HepG2 (cell line): ENCODE measurements at regions not wholly inside any gene's neighbourhood (a gene's known extent, or its start where the extent isn't known, plus 50 kb on each side); places are given as distances from the start of the nearest gene placed in this dataset.
A peak's percentile ranks its signal among the peaks of the same experiment; 100 is the strongest.

Experiments
- CREB1 ChIP-seq, 2 experiments: fragments of 450-650 bp in 1 of 2; IDR thresholded peaks; 2 replicates each; pipeline ENCODE4 v1.6.1; 2016 to 2017; ENCODE audit warnings: control low read depth in 1 of 2, mild to moderate bottlenecking in 1 of 2, missing compliant biosample characterization in 1 of 2, missing genetic modification characterization in 1 of 2
- DR1 ChIP-seq: sonication (generic); formaldehyde crosslinking; IDR thresholded peaks from 2 replicates; pipeline ENCODE4 v1.8.0; 2021; ENCODE audit warnings: mild to moderate bottlenecking, missing genetic modification reagents, inconsistent platforms
- EZH2 ChIP-seq: conservative IDR thresholded peaks from 2 replicates; pipeline ENCODE4 v1.6.1; 2012; ENCODE audit warnings: mild to moderate bottlenecking, low read depth, low read length, moderate library complexity
- FOXJ3 ChIP-seq: sonication (generic); formaldehyde crosslinking; IDR thresholded peaks from 2 replicates; pipeline ENCODE4 v1.4.0; 2020; ENCODE audit warnings: missing genetic modification reagents, mild to moderate bottlenecking, borderline replicate concordance
- GLI4 ChIP-seq: sonication (generic); formaldehyde crosslinking; IDR thresholded peaks from 2 replicates; pipeline ENCODE4 v1.5.1; 2020; ENCODE audit warnings: missing genetic modification reagents, mild to moderate bottlenecking, moderate library complexity, borderline replicate concordance
- HMG20B ChIP-seq: conservative IDR thresholded peaks from 2 replicates; pipeline ENCODE4 v1.6.1; 2016; ENCODE audit warnings: missing genetic modification reagents, missing compliant biosample characterization
- HNF4A ChIP-seq: sonication (generic); formaldehyde crosslinking; IDR thresholded peaks from 2 replicates; pipeline ENCODE4 v1.4.0; 2020; ENCODE audit warnings: missing genetic modification reagents
- HOXA7 ChIP-seq: sonication (generic); formaldehyde crosslinking; IDR thresholded peaks from 2 replicates; pipeline ENCODE4 v1.8.1; 2022; ENCODE audit warnings: mild to moderate bottlenecking, missing genetic modification reagents, moderate library complexity
- MAF1 ChIP-seq: sonication (generic); formaldehyde crosslinking; IDR thresholded peaks from 2 replicates; pipeline ENCODE4 v1.5.0; 2020; ENCODE audit warnings: missing genetic modification reagents, borderline replicate concordance
- MED13 ChIP-seq: sonication (generic); formaldehyde crosslinking; IDR thresholded peaks from 2 replicates; pipeline ENCODE4 v1.5.0; 2020; ENCODE audit warnings: missing genetic modification reagents
- SAP130 ChIP-seq: IDR thresholded peaks from 2 replicates; pipeline ENCODE4 v1.6.1; 2016; ENCODE audit warnings: low read depth
- SYNCRIP ChIP-seq: fragments of 200-400 bp; formaldehyde crosslinking; IDR thresholded peaks from 2 replicates; pipeline ENCODE4 v1.6.1; 2018; ENCODE audit warnings: mild to moderate bottlenecking, low read depth, low read length; ENCODE audit not compliant: insufficient read depth
- TERF1 ChIP-seq: sonication (generic); formaldehyde crosslinking; IDR thresholded peaks from 2 replicates; pipeline ENCODE4 v1.8.0; 2022; ENCODE audit warnings: mild to moderate bottlenecking, missing genetic modification reagents, moderate library complexity
- XBP1 ChIP-seq: sonication (generic); formaldehyde crosslinking; IDR thresholded peaks from 2 replicates; pipeline ENCODE4 v1.5.0; 2020; ENCODE audit warnings: missing genetic modification reagents
- ZMYM3 ChIP-seq: sonication (generic); formaldehyde crosslinking; IDR thresholded peaks from 2 replicates; pipeline ENCODE4 v1.5.1; 2020; ENCODE audit warnings: mild to moderate bottlenecking, missing genetic modification reagents
- ZNF143 ChIP-seq: sonication (generic); formaldehyde crosslinking; IDR thresholded peaks from 2 replicates; pipeline ENCODE4 v1.4.0; 2020; ENCODE audit warnings: missing genetic modification reagents
- ZNF234 ChIP-seq: sonication (generic); formaldehyde crosslinking; conservative IDR thresholded peaks from 2 replicates; pipeline ENCODE4 v1.5.1; 2020; ENCODE audit warnings: mild to moderate bottlenecking, missing genetic modification reagents
- ZNF251 ChIP-seq: sonication (generic); formaldehyde crosslinking; IDR thresholded peaks from 2 replicates; pipeline ENCODE4 v1.9.0; 2021; ENCODE audit warnings: mild to moderate bottlenecking, missing genetic modification reagents
- ZNF367 ChIP-seq: sonication (generic); formaldehyde crosslinking; IDR thresholded peaks from 2 replicates; pipeline ENCODE4 v1.4.0; 2020; ENCODE audit warnings: missing genetic modification reagents, borderline replicate concordance
- ZNF383 ChIP-seq: sonication (generic); formaldehyde crosslinking; IDR thresholded peaks from 2 replicates; pipeline ENCODE4 v1.4.0; 2020; ENCODE audit warnings: missing genetic modification reagents, mild to moderate bottlenecking, borderline replicate concordance
- ZNF468 ChIP-seq: sonication (generic); formaldehyde crosslinking; IDR thresholded peaks from 2 replicates; pipeline ENCODE4 v1.8.0; 2022; ENCODE audit warnings: mild to moderate bottlenecking, moderate library complexity, missing genetic modification reagents
- ZNF790 ChIP-seq: sonication (generic); formaldehyde crosslinking; IDR thresholded peaks from 2 replicates; pipeline ENCODE4 v1.8.0; 2022; ENCODE audit warnings: missing genetic modification reagents, mild to moderate bottlenecking, borderline replicate concordance
- TF ChIP-seq, protein P1 (sequence below): sonication (generic); formaldehyde crosslinking; IDR thresholded peaks from 2 replicates; pipeline ENCODE4 v1.4.0; 2020; ENCODE audit warnings: missing genetic modification reagents, borderline replicate concordance
- TF ChIP-seq, protein P2 (sequence below): sonication (generic); formaldehyde crosslinking; IDR thresholded peaks from 2 replicates; pipeline ENCODE4 v1.5.1; 2020; ENCODE audit warnings: missing genetic modification reagents, mild to moderate bottlenecking, borderline replicate concordance
- TF ChIP-seq, protein P3 (sequence below): sonication (generic); formaldehyde crosslinking; IDR thresholded peaks from 2 replicates; pipeline ENCODE4 v1.5.0; 2020; ENCODE audit warnings: mild to moderate bottlenecking, missing genetic modification reagents, moderate library complexity

- TF ChIP-seq TERF1 (CRISPR knock-in tag) (no peak), ZNF251 (CRISPR knock-in tag) (no peak), SYNCRIP (no peak), XBP1 (CRISPR knock-in tag) (no peak), FOXJ3 (no peak), ZNF367 (no peak), MAF1 (CRISPR knock-in tag) (no peak), ZNF383 (CRISPR knock-in tag) (no peak), ZNF234 (no peak), HNF4A (CRISPR knock-in tag) (no peak), SAP130 (CRISPR knock-in tag) (0 out of 2 replicates have a peak, but pooled peaks have one; percentile 25), ZNF143 (CRISPR knock-in tag) (no peak), CREB1 (IDR thresholded peaks at IDR 0.05) (no peak), CREB1 (CRISPR knock-in tag; IDR thresholded peaks at IDR 0.05) (no peak), MED13 (CRISPR knock-in tag) (no peak), EZH2 (no peak), HOXA7 (CRISPR knock-in tag) (no peak), DR1 (CRISPR knock-in tag) (no peak), ZMYM3 (CRISPR knock-in tag) (no peak), HMG20B (CRISPR knock-in tag) (peak; percentile 67; the same call in 1 of the 2 replicates), GLI4 (CRISPR knock-in tag) (no peak), ZNF468 (CRISPR knock-in tag) (no peak), ZNF790 (CRISPR knock-in tag) (peak; percentile 36; the same call in 1 of the 2 replicates)
- TF ChIP-seq, protein P1, sequence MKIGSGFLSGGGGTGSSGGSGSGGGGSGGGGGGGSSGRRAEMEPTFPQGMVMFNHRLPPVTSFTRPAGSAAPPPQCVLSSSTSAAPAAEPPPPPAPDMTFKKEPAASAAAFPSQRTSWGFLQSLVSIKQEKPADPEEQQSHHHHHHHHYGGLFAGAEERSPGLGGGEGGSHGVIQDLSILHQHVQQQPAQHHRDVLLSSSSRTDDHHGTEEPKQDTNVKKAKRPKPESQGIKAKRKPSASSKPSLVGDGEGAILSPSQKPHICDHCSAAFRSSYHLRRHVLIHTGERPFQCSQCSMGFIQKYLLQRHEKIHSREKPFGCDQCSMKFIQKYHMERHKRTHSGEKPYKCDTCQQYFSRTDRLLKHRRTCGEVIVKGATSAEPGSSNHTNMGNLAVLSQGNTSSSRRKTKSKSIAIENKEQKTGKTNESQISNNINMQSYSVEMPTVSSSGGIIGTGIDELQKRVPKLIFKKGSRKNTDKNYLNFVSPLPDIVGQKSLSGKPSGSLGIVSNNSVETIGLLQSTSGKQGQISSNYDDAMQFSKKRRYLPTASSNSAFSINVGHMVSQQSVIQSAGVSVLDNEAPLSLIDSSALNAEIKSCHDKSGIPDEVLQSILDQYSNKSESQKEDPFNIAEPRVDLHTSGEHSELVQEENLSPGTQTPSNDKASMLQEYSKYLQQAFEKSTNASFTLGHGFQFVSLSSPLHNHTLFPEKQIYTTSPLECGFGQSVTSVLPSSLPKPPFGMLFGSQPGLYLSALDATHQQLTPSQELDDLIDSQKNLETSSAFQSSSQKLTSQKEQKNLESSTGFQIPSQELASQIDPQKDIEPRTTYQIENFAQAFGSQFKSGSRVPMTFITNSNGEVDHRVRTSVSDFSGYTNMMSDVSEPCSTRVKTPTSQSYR, result peak; percentile 76; the same call in 1 of the 2 replicates
- TF ChIP-seq, protein P2, sequence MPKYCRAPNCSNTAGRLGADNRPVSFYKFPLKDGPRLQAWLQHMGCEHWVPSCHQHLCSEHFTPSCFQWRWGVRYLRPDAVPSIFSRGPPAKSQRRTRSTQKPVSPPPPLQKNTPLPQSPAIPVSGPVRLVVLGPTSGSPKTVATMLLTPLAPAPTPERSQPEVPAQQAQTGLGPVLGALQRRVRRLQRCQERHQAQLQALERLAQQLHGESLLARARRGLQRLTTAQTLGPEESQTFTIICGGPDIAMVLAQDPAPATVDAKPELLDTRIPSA (CRISPR knock-in tag), result no peak
- TF ChIP-seq, protein P3, sequence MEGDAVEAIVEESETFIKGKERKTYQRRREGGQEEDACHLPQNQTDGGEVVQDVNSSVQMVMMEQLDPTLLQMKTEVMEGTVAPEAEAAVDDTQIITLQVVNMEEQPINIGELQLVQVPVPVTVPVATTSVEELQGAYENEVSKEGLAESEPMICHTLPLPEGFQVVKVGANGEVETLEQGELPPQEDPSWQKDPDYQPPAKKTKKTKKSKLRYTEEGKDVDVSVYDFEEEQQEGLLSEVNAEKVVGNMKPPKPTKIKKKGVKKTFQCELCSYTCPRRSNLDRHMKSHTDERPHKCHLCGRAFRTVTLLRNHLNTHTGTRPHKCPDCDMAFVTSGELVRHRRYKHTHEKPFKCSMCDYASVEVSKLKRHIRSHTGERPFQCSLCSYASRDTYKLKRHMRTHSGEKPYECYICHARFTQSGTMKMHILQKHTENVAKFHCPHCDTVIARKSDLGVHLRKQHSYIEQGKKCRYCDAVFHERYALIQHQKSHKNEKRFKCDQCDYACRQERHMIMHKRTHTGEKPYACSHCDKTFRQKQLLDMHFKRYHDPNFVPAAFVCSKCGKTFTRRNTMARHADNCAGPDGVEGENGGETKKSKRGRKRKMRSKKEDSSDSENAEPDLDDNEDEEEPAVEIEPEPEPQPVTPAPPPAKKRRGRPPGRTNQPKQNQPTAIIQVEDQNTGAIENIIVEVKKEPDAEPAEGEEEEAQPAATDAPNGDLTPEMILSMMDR (CRISPR knock-in tag), result no peak
Observed at GRCh38 chr1:5430911-5431697, 561.1 kb downstream of the NPHP4 start (continued).
